Suprapubic skin (tissue), 3 donors: ENCODE measurements at regions not wholly inside any gene's neighbourhood (a gene's known extent, or its start where the extent isn't known, plus 50 kb on each side); places are given as distances from the start of the nearest gene placed in this dataset.

Source experiments
- EP300 ChIP-seq: sonication (generic); formaldehyde crosslinking; IDR thresholded peaks from one replicate; pipeline ENCODE4 v1.6.1; 2017; ENCODE audit warnings: antibody characterized with exemption
- POLR2A ChIP-seq, 2 donors: fragments of 450-650 bp; IDR thresholded peaks; one replicate each; pipeline ENCODE4 v1.6.1; 2017; ENCODE audit warnings: antibody characterized with exemption in 2 of 2, mild to moderate bottlenecking in 2 of 2, moderate library complexity in 2 of 2
- TF ChIP-seq, protein P1 (sequence below), 2 donors: fragments of 200-600 bp in 1 of 2; fragments of 450-650 bp in 1 of 2; sonication (generic) in 1 of 2; IDR thresholded peaks; one replicate each; pipeline ENCODE4 v1.5.1; 2016 to 2019; ENCODE audit warnings: antibody characterized with exemption in 2 of 2, mild to moderate bottlenecking in 1 of 2, moderate library complexity in 1 of 2

DNA sequence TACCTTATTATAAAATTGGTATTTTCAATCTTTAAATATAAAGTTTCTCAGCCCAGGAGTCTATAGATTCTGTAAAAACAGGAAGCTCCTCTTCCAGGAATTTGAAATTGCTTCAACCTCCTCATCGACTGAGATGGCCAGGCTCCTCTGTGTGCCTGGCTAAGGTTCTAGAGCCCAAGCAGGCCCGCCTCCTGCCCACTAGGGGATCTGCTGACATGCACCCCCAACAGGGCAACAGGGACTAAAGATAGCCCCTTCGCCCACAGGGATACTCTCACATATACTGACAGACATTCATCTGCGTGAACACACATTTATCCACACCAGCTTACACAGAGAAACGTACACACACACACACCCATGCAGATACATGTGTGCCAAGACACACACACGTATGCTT, 183.1 kb upstream of the TLE3 start:
- TF ChIP-seq POLR2A (IDR thresholded peaks at IDR 0.05) (no peak), EP300 (no peak)
- TF ChIP-seq, protein P1, sequence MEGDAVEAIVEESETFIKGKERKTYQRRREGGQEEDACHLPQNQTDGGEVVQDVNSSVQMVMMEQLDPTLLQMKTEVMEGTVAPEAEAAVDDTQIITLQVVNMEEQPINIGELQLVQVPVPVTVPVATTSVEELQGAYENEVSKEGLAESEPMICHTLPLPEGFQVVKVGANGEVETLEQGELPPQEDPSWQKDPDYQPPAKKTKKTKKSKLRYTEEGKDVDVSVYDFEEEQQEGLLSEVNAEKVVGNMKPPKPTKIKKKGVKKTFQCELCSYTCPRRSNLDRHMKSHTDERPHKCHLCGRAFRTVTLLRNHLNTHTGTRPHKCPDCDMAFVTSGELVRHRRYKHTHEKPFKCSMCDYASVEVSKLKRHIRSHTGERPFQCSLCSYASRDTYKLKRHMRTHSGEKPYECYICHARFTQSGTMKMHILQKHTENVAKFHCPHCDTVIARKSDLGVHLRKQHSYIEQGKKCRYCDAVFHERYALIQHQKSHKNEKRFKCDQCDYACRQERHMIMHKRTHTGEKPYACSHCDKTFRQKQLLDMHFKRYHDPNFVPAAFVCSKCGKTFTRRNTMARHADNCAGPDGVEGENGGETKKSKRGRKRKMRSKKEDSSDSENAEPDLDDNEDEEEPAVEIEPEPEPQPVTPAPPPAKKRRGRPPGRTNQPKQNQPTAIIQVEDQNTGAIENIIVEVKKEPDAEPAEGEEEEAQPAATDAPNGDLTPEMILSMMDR (IDR thresholded peaks at IDR 0.05) = no peak
